HG03039 (cell line): ENCODE measurements at regions not wholly inside any gene's neighbourhood (a gene's known extent, or its start where the extent isn't known, plus 50 kb on each side); places are given as distances from the start of the nearest gene placed in this dataset.

Experiments used
- ATAC-seq: cut with Tn5 transposase; IDR thresholded peaks from one replicate; pipeline ENCODE4 v1.9.1; 2021; ENCODE audit warnings: mild to moderate bottlenecking, moderate library complexity; ENCODE audit not compliant: unreplicated experiment

DNA sequence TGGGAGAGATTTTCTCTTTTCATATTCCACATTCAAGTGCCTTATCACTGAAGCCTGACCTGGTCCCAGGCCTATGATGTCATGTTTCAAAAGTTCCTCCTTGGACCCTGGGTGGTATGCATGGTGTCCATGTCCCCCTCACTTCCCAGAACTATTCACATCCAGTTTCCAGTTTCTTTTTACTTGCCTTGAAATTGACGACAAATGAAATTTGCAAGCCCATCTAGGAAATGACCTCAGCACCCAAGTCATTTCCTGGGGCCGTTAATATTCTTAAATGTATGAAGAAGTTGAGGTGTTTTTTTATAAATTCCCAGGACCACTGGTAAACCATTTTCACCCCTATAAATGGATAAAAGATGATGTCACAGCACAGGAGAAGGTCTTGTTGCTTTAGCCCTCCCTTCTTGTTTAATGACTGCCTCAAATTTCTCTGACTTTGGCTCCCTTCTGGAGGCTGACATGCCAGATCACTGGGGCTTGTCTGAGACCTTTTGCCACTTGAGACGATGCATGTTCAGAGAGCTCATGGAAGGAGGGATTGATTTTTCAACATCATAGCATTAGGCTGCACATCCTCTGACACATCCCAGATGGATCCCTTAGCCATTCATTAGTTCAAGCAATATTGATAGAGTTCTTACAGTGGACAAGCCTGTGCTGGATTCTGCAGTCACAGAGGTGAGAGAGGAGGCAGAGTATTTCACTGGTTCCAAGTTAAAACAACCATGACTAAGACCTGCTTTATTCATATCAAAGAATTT is 221.3 kb downstream of the PLPP3 start:
- no peak for ATAC-seq

DNA sequence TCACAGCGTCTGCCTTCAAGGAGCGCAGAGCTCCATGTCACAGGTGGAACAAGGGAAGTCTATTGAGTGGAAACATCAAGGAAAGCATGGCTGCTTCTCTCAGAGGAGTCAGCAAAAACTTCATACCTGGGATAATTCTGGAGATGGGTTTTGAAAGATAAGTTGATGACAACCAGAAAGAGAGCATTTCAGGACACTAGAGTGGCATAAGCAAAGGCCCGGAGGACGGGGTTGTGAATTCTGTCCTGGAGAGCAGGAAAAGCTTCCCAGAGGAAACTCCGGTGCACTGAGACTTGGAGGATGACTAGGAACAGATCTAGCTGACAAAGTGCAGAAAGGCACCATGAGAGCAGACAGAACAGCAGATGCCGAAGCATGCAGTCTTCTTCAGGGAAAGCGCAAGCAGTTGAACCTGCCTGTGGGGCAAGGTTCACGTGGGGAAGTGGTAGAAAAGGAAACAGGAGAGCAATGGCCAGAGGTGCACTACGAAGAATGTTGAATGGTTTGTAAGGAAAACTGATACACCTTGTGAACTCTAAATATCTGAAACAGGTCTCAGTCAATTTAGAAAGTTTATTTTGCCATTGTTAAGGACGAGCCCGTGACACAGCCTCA is 222.9 kb downstream of the PLPP3 start:
- ATAC-seq: no peak

DNA sequence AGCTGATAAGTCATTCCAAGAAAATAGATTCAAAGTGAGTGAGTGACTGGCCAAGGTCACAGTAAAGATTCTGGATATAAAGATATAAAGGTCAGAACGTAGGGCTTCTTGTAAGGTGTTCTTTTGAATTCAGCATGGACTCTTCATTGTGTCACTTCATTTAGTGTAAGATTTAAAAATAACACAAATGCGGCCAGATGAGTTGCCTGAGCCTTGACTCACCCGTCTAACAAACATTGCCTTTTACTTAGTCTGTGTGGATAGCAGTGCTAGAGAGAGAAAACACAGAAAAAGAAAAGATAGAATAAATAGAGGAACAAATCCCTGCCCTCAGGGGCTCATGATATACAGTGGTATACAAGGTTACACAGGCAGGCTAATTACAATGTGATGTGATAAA is 223.4 kb downstream of the PLPP3 start:
- ATAC-seq: no peak

DNA sequence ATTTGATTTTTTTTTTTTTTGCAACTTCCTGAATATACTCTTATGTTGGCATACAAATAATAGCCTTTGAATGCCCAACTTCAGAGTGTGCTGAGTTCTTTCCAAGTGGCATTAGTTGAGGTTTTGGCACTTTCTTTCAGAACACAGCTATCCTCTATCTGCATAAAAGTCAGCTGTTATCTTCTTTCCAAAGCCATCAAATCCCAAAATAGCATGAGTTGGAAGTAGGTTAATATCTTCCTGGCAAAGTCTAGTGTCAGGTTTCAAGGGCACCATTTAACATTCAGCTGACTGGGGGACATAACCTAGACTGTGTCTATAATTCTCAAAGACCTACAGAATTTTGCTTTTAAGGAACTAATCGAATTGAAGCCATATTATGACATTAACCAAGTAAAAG is 223.9 kb downstream of the PLPP3 start:
- ATAC-seq: no peak

DNA sequence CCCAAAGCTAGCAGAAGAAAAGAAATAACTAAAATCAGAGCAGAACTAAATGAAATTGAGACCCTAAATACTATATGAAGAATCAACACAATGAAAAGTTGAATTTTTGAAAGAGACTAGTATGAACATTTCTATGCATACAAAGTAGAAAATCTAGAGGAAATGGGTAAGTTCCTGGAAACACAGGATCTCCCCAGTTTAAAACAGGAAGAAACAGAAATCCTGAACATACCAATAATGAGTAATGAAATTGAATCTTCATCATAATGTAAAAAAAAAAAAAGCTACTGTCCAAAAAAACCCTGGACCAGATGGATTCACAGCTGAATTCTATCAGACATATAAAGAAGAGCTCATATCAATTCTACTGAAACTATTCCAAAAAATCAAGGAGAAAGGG is 233.5 kb downstream of the PLPP3 start:
- ATAC-seq: no peak

DNA sequence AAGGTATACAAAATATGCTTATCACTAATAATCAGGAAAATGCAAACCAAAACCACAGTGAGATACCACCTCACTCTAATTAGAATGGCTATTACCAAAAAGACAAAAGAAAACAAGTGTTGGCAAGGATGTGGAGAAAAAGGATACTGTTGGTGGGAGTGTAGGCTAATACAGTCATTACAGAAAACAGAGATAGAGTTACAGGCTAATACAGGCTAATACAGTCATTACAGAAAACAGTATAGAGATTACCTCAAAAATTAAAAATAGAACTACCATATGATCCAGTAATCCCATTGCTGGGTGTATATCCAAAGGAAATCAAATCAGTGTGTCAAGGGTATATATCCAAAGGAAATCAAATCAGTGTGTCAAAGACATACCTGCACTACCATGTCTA is 238.4 kb downstream of the PLPP3 start:
- no peak for ATAC-seq

DNA sequence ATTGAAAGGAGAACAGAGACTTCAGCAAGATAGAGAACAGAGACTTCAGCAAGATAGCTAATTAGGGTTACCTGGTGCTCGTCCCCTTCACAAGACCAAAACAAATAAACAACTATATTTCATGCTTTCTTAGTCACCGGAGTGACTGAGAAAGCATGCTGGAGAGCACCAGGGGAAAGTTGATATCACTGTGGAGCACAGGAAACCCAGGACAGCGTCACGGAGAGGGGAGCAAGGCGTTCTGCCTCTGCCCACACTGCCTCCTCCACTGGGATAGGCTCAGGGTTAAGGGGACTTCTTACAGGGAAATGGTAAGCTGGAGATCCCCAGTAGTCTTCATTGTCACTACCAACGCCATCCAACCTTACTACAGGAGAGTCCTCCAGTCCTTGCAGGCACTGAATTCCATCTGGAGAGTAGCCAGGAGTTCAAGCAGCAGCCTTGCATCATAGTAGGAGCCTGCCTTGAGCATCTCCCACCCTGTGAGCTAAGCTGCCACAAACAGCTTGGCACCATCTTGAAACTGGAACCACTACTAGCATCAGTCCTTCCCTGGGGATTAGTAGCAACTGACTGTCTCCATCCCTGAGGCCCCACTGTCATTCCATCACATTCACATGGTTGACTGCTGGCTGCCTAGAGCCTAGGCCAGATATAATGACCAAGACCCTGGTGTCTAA is 239.4 kb downstream of the PLPP3 start:
- no peak for ATAC-seq

DNA sequence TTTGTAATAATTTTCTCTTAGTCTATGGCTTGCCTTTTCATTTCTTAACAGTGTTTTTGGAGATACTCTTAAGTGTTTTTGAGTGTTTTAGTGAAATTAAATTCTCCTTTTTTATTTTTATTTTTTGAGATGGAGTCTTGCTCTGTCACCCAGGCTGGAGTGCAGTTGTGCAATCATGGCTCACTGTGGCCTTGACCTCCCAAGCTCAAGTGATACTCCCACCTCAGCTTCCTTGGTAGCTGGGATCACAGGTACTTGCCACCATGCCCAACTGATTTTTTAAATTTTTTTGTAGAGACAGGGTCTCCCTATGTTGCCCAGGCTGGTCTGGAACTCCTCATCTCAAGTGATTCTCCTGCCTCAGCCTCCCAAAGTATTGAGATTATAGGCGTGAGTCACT is 240.3 kb downstream of the PLPP3 start:
- no peak for ATAC-seq

DNA sequence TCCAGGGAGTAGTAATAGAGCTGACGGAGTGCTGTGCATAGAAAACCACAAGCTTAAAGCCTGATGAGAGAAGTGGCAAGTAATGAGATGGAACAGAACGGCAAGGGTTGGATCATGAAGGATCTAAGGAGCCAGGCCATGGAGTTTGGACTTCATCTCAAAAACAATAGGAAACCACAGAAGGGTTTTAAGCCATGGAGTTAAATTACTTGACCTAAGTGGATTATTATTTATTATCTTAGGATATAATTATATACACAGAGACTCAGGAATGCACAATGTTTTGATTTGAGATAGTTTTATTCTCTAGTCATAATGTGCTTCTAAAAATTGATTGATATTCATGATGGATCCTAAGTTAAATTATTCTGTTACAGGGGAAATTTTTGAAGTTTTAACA is 242.4 kb downstream of the PLPP3 start:
- ATAC-seq: no peak

DNA sequence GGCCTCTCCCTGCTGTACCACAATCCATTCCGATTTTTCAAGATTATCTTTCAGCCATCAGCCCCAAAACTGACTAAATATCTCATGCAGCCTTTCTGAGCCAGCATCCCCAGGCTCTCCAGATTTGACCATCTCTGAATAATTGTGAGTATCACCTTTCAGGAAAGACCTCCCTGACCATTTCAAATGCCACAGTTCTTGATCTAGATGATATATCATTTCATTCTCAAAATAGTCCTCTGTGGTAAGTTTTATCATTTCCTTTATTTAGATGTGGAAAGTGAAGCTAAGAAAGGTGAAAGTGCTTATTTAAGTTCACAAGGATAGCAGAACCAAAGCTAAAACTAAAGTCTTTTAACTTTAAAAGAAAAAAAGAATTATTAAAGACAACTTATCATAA is 244.0 kb downstream of the PLPP3 start:
- ATAC-seq: no peak

DNA sequence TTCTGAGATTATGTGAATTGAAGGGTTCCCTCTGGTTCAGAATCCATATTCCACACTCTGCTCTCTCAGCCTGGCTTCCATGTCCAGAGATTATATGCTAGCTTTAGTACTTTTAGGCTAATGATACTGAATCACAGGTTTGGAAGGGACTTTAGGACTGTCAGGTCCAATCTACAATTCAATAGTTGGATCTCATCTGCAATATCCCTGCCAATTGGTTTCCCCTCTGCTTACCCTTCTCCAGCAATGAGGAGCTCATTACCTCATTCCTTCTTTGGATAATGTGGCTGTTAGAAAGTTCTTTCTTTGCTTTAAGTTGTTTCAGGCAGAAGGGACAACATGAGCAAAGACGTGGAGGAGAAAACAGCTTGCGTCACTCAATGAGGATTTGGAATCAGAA is 245.3 kb downstream of the PLPP3 start:
- no peak for ATAC-seq

DNA sequence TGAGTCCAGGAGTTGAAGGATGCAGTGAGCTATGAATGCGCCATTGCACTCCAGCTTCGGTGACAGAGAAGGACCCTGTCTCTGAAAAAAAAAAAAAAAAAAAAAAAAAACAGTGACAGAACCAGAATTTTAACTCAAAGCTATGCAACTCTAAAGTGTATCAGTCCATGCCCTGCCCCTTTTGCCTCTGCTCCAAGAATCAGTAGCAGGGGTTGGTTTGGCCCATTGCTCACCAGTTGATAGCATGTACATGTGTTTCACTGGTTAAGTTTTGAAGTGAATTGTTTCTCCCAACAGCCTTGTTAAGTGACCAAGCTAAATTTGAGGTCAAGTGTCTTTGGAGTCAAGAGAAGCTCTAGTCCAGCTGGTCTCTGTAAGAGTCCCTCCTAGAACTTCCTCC is 245.9 kb downstream of the PLPP3 start:
- ATAC-seq: no peak

DNA sequence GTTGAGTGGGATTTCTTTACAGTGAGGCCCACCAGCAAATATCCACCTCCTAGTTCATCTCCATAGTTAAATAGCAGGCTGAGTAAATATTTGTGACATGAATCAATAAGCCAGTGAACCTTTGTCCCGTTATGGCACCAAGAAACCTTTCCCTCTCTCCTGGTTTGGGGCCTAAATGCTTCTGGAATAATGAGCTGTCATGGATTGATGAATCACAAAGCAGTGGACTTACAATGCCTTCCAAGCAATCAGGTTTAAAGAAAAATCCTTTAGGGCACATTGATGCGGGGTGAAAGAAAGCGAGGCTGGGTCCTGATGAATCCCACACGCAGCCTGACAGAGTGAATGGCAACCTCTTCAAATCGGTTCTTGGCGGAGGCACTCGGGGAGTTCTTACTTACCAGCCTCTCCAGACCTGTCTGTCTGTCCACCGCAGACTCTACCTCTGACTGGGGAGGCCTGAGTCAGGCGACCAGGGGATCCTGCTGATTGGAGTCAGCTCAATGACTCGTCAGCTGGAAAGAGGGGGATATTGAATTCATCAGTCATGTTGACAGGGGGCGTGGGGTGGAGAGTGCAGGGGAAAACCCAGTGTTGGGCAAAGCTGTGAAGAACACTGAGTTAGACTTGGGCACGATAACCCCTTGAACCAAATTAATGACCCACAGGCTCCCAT is 247.3 kb downstream of the PLPP3 start:
- no peak for ATAC-seq

DNA sequence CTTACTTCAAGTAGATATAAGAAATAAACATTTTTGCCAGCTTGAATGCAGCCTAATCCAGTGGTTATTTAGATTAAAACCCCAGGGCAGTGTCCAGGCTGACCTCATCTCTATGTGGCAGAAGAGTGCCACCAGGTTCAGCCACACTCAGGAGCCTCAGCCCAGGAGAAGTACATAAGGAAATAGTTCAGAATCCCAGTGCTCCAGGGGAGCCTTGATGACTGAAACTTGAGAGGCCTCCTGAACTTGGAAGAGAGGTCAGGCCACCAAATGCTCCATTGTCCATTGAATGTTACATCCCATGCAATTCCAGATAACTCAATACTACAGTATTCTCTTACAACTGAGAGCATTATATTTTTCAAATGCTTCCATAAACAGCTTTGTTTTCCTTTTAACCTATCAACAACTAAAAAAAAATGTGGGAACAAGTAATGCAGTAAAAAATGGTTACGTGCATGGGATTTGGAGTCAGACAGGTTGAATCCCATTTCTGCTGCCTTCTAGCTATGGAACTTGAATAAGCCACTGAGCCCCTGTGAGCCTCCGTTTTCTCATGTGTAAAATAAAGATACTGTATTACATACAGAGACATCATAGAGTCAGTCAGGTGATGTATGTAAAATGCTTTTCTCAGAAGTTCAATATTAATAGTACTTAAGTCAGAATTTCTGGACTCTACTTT is 248.0 kb downstream of the PLPP3 start:
- ATAC-seq: no peak

DNA sequence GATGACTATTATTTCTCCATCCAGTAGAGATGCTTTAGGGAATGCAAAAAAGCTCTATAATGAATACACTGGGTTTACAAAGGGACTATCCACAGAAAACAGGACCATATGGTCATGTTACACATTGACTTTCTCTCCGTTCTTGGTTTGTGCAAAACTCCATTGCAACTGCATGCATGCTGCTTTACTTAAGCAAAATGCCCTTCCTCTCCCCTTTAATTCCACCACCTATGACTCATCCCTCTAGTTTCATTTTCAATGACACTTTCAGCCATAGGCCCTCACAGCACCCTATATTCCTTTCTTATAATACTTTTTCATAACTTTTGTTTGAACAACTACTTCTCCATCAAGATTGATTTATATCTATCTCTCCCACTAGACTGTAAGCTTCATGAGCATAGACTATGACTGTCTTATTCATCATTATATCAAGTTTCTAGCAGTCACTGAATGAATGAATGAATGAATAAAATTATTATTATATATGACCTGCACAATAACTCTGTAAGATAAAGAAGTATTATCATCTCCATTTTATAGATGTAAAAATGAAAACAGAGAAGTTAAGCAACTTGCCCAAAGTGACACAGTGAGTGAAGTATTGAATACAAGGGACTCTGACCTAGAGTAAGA is 248.9 kb downstream of the PLPP3 start:
- ATAC-seq: peak; percentile 89

DNA sequence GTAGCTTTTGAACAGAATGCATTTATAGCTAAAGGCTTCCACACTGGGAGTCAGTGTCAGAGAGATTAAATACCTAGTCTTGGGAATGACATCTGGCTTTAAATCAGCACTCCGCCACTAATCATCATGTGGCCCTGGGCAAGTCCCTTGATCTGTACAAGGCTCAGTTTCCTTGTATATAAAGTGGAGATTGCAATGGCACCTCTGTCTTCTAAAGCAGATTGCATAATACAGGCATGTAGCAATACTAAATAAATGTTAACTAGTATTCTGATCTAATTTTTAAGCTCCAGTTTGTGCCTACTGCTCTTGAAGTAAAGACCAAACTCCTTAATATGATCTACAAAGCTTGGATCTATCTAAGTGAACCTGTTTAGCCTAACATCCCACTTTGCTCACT is 249.4 kb downstream of the PLPP3 start:
- ATAC-seq: no peak

DNA sequence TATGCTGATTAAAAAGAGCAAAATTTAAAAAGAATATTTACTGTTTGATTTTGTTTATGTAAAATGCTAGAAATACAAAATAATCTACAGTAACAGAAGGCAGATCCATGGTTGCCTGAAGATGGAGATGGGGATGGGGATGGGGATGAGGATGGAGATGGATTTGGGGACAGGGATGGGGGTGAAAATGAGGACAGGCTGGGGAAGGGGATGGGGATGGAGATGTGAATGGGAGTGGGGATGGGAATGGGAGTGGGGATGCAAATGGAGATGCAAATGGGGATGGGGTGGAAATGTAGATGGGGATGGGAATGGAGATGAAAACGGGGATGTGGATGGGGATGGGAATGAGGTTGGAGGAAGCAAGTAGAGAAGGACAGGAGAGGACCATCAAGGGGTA is 252.2 kb downstream of the PLPP3 start:
- no peak for ATAC-seq

DNA sequence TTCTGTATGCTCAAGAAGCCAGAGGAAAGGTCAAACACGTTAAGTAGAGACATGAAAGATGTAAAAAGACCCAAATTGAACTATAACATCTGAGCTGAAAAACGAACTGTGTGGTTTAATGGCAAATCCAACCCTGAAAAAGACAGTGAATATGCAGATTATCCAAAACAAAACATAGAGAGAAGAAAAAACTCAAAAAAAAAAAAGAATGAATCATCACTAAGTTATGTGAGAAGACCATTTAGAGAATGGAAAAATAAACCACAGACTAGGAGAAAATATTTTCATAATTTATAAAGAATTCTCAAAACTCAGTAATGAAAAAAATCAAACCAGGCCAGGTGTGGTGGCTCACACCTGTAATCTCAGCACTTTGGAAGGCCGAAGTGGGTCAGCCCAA is 253.3 kb downstream of the PLPP3 start:
- ATAC-seq: no peak

DNA sequence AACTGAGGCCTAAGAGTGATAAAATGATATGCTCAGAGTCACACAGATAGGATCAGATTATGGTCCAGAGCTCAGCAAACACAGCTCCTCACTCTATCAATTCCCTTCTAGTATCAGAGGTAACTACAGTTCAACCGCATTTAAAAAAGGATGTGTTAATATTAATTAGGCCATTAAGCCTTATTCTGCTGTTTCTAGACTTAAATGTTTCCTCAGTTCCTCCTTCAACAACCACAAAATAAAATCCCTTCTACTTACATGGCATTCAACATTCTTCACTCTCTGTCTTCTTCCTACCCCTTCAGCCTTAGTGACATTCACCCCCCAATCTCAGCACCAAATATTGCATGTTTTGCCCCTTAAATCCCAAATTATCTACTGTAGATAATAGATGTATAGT is 254.9 kb downstream of the PLPP3 start:
- ATAC-seq: no peak

DNA sequence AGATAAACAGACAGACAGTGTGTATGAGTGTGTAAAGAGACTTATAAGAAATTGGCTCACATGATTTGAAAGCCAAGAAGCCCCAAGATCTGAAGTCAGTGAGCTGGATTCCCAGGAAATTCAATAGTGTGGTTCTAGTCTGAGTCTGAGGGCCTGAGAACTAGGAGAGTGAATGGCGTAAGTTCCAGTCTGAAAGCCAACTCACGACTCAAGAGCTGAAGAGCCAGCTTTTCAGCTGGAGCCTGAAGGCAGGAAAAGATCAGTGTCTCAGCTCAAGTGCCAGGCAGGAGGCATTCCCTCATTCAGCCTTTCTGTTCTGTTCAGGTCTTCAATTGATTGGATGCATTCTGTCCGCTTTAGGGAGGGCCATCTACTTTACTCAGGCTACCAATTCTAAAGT is 257.2 kb downstream of the PLPP3 start:
- no peak for ATAC-seq

DNA sequence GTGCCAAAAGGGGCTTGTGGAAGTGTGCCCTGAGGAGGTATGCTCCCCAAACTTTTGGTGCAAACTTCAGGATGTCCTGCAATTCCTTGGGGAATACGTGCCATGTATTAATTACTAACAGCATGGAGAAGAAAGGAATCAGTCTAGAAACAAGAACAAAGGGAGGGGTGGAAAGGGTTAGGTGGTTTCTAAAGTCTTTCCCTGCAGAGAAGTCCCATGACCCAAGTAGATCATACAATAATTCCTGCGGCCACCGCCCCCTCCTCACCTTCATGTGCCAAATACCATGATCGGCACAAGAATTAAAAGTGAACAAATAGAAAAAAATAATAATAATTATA is 258.2 kb downstream of the PLPP3 start:
- no peak for ATAC-seq
